GM18519 (cell line): ENCODE measurements at regions not wholly inside any gene's neighbourhood (a gene's known extent, or its start where the extent isn't known, plus 50 kb on each side); places are given as distances from the start of the nearest gene placed in this dataset.

Experiments
- ATAC-seq: cut with Tn5 transposase; IDR thresholded peaks from one replicate; pipeline ENCODE4 v1.9.1; 2021; ENCODE audit warnings: mild to moderate bottlenecking, moderate library complexity; ENCODE audit not compliant: unreplicated experiment, low FRiP score

DNA sequence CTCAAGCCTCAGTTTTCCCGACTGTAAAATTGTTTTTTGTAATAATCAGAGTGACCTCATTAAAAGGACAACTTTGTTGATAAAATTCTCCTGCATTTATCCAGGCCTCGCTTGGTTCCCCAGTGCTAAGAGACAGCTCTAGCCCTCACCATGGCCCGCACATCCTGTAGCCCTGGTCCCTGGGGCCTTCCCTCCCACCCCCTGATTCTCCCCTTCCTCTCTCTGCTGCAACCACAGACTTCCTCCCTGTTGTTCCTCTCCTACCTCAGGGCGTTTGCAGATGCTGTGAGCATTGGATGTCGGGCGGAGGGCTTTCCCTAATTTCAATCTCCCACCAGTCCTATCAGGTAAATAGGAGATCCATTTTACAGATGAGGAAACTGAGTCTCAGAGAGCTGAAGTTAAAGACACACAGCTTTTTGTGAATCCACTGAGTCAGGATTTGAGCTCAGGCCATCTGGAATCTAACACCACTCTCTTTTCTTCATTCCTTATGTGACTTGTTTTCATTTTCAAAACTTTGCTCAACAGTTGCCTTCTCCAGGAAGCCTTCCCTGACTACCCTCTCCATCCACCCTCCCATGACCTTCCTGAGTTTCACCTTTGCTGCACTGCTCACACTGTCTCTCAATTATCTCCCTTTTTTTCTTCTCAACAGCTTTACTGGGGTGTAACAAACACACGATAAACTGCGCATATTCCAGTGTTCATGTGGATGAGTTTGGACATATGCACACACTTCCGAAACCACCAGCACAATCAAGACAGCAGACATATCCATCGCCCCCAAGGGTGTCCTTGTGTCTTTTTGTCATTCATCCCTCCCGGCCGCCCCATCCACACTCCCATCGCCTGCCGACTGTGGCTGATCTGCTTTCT lies 107.1 kb downstream of the CEBPB start:
- no peak for ATAC-seq

- no peak for ATAC-seq
Observed at GRCh38 chr20:50298554-50299324, 108.1 kb downstream of the CEBPB start.

- ATAC-seq, result no peak
Observed at GRCh38 chr20:50299325-50299629, 108.6 kb downstream of the CEBPB start.

- ATAC-seq, result no peak
Observed at GRCh38 chr20:50301165-50301564, 110.5 kb downstream of the CEBPB start.

DNA sequence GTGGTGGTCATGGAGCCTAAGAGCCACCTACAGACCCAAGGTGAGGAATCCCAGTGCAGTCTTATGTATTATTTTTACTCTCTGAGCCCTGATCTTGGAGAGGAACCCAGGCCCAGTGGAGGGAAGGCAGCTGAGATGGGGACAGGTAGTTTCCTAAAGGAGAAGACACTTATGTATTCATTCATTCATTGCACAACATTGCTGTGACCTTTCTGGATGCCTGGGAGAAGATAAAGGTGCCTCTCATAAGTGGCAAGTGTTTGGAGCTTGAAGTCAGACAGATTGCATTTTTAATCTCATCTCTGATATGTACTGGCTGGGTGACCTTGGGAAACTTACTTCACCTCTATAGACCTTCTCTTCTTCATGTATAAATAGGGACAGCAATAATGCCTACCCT lies 111.1 kb downstream of the CEBPB start:
- ATAC-seq, result no peak

- ATAC-seq, result no peak
Observed at GRCh38 chr20:50302341-50303057, 111.9 kb downstream of the CEBPB start.

GRCh38 chr20:50303573-50304500 lies 113.2 kb downstream of the CEBPB start:
- ATAC-seq, result no peak

- no peak for ATAC-seq
Observed at GRCh38 chr20:50304501-50304856, 113.8 kb downstream of the CEBPB start.

DNA sequence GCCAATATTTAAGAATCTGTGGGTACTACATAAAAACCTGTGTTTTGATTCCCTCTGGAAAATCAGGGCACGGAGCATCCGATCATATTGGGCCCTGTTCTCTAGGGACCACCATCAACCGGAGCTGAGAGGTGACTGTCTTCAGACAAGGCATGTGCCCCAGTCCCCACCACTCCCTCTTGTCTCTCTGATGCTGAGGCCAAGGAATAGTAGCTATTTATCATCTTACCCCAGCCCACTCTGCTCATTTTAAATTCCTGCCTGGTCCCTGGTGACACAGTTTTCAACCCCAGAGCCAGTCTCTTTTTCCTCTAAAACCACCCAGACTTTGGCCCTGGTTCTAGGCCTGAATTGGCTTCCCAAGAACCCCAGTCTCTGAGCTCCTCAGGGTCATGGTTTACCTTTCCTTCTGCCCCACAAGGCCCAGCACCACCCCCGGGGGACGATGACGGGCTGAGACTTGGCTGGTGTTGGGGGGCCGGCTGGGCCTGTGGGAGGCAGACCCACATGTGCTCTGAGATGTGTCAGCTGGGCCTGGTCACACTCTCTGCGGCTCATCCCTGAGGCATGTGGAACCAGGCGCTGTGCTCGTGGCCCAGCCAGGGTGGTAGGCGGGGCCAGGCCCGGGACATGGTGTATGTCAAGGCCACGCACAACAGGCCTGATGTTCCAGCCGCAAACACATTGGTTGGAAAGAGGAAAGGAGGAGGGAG lies 114.4 kb downstream of the CEBPB start:
- no peak for ATAC-seq

- ATAC-seq, result no peak
Observed at GRCh38 chr20:50305636-50306477, 115.2 kb downstream of the CEBPB start.

GRCh38 chr20:50306478-50307423 lies 116.1 kb downstream of the CEBPB start:
- no peak for ATAC-seq

GRCh38 chr20:50308166-50308512 lies 117.5 kb downstream of the CEBPB start:
- no peak for ATAC-seq

GRCh38 chr20:50308513-50309279 lies 118.1 kb downstream of the CEBPB start:
- ATAC-seq, result no peak

DNA sequence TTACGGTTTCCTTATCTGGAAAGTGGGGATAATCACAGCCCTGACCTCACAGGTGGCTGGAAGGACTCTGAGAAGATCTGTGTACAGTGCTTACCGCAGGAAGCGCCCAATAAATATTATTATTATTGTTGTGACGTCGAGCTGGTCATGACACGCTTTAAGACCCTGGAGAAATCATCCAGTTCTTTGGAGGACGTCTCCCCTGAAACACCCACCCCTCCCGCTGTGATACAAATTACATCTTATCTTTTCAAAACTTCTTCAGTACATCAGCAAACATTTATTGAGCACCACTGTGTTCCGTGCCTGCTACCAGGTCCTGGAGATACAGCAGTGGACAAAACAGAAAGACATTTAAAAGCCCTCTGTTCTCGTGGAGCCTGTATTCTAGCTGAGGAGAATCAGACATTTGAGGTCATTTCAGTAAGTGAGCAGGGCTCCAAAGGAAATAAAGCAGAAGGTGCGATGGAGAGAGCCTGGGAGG lies 118.7 kb downstream of the CEBPB start:
- no peak for ATAC-seq

GRCh38 chr20:50309764-50310672 lies 119.4 kb downstream of the CEBPB start:
- no peak for ATAC-seq

GRCh38 chr20:50310673-50311051 lies 120.0 kb downstream of the CEBPB start:
- no peak for ATAC-seq
